ENCODE measurements at regions not wholly inside any gene's neighbourhood (a gene's known extent, or its start where the extent isn't known, plus 50 kb on each side); places are given as distances from the start of the nearest gene placed in this dataset.
"Not testable (repeated sequence)": the region's sequence is repeated elsewhere in the genome, so short reads cannot be mapped to it uniquely, and the experiment has no call there.

- not testable (repeated sequence) for H3K4me1 ChIP-seq; H3K27ac ChIP-seq; DNase-seq (ENCODE audit: low spot score in 2 of 2); H3K9me3 ChIP-seq; H3K27me3 ChIP-seq; H3K36me3 ChIP-seq; H3K4me3 ChIP-seq
- WGBS, 2 donors: 50 to 59% methylated on average over 3 of the region's 3 CpGs
These were observed 52.9 kb upstream of the CSF1 start for GRCh38 chr1:109857702-109858101.

DNA sequence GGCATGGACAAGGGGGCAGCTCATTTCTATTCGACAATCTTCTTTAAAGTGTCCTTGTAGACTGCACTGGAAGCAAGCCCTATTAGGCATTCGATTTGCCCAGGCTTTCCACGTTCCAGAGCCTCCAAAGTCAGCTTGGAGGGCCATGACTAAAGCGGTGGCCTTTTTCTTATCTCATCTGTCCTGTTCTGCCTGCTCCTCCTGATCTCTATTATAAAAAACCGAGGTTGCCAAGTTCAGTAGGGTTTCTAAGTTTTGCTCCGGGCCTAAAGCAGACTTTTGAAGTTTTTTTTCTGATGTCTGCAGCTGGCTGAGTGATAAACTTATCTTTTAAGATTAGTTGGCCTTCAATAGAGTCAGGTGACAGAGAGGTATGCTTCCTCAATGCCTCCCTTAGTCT, 54.7 kb upstream of the CSF1 start:
- H3K9me3 ChIP-seq; H3K27me3 ChIP-seq; H3K27ac ChIP-seq; DNase-seq (ENCODE audit: low spot score in 2 of 2); H3K36me3 ChIP-seq; H3K4me3 ChIP-seq: not testable (repeated sequence)
- H3K4me1 ChIP-seq: peaks cover 0 to 11% (median 0%) of the 10 kb centered on the region in 4 donors
- 81 to 92% methylated on average over 6 of the region's 6 CpGs for WGBS, 2 donors

- H3K9me3 ChIP-seq; H3K4me3 ChIP-seq; H3K27ac ChIP-seq; H3K27me3 ChIP-seq; H3K36me3 ChIP-seq; DNase-seq (ENCODE audit: low spot score in 2 of 2): not testable (repeated sequence)
- H3K4me1 ChIP-seq: peaks cover 0 to 11% (median 0%) of the 10 kb centered on the region in 4 donors
- WGBS, 2 donors: 91% methylated on average over 2 of the region's 2 CpGs
These were observed 56.7 kb upstream of the CSF1 start for GRCh38 chr1:109853972-109854371.

- not testable (repeated sequence) for H3K36me3 ChIP-seq, H3K4me3 ChIP-seq, H3K9me3 ChIP-seq, H3K27me3 ChIP-seq
- 59 to 70% methylated on average over 11 to 12 of the region's 12 CpGs for WGBS, 2 donors
- peak in 1 of 2 donors; percentile 35 for TF ChIP-seq EP300 (IDR thresholded peaks at IDR 0.05)
- peak in 1 of 2 donors; percentile 16 for DNase-seq (ENCODE audit: low spot score in 2 of 2)
- Histone ChIP-seq H3K4me1 (peaks cover 0 to 11% (median 0%) of the 10 kb centered on the region in 4 donors), H3K27ac (peak overlapping the region in 2 of 4 donors; percentile 41 to 85)
These were observed 58.2 kb upstream of the CSF1 start for GRCh38 chr1:109852221-109853015.

GRCh38 chr1:109850827-109851226, 59.8 kb upstream of the CSF1 start:
- no peaks in the 10 kb centered on the region for H3K27me3 ChIP-seq
- no peak for DNase-seq (ENCODE audit: low spot score in 2 of 2)
- 78 to 85% methylated on average over 4 of the region's 4 CpGs for WGBS, 2 donors
- no peaks in the 10 kb centered on the region for H3K36me3 ChIP-seq
- no peak overlapping the region for H3K4me3 ChIP-seq
- TF ChIP-seq EP300 (IDR thresholded peaks at IDR 0.05): no peak
- TF ChIP-seq POLR2A (IDR thresholded peaks at IDR 0.05): no peak
- TF ChIP-seq, protein P1, sequence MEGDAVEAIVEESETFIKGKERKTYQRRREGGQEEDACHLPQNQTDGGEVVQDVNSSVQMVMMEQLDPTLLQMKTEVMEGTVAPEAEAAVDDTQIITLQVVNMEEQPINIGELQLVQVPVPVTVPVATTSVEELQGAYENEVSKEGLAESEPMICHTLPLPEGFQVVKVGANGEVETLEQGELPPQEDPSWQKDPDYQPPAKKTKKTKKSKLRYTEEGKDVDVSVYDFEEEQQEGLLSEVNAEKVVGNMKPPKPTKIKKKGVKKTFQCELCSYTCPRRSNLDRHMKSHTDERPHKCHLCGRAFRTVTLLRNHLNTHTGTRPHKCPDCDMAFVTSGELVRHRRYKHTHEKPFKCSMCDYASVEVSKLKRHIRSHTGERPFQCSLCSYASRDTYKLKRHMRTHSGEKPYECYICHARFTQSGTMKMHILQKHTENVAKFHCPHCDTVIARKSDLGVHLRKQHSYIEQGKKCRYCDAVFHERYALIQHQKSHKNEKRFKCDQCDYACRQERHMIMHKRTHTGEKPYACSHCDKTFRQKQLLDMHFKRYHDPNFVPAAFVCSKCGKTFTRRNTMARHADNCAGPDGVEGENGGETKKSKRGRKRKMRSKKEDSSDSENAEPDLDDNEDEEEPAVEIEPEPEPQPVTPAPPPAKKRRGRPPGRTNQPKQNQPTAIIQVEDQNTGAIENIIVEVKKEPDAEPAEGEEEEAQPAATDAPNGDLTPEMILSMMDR (IDR thresholded peaks at IDR 0.05): no peak
- H3K27ac ChIP-seq: no peak overlapping the region
- H3K4me1 ChIP-seq: peaks cover 0 to 11% (median 0%) of the 10 kb centered on the region in 4 donors
- no peaks in the 10 kb centered on the region for H3K9me3 ChIP-seq

GRCh38 chr1:109850194-109850593, 60.5 kb upstream of the CSF1 start:
- TF ChIP-seq, protein P1 (IDR thresholded peaks at IDR 0.05): no peak
- TF ChIP-seq EP300 (IDR thresholded peaks at IDR 0.05) (no peak), POLR2A (IDR thresholded peaks at IDR 0.05) (no peak)
- no peaks in the 10 kb centered on the region for H3K36me3 ChIP-seq
- no peak for DNase-seq (ENCODE audit: low spot score in 2 of 2)
- H3K27me3 ChIP-seq: no peaks in the 10 kb centered on the region
- peaks cover 0 to 11% (median 0%) of the 10 kb centered on the region in 4 donors for H3K4me1 ChIP-seq
- WGBS, 2 donors: 91 to 95% methylated on average over 4 of the region's 4 CpGs
- H3K9me3 ChIP-seq: no peaks in the 10 kb centered on the region
- H3K27ac ChIP-seq: no peak overlapping the region
- no peak overlapping the region for H3K4me3 ChIP-seq

GRCh38 chr1:109849655-109850054, 61.0 kb upstream of the CSF1 start:
- H3K27ac ChIP-seq: no peak overlapping the region
- no peak for DNase-seq (ENCODE audit: low spot score in 2 of 2)
- WGBS, 2 donors: 72 to 76% methylated on average over 6 of the region's 6 CpGs
- no peak for TF ChIP-seq EP300 (IDR thresholded peaks at IDR 0.05)
- TF ChIP-seq, protein P1 (IDR thresholded peaks at IDR 0.05): no peak
- no peak for TF ChIP-seq POLR2A (IDR thresholded peaks at IDR 0.05)
- H3K4me3 ChIP-seq: no peak overlapping the region
- H3K27me3 ChIP-seq: no peaks in the 10 kb centered on the region
- no peaks in the 10 kb centered on the region for H3K36me3 ChIP-seq
- peaks cover 0 to 11% (median 0%) of the 10 kb centered on the region in 4 donors for H3K4me1 ChIP-seq
- H3K9me3 ChIP-seq: no peaks in the 10 kb centered on the region

Measured in tibial nerve (tissue), 4 donors.